ENCODE measurements at regions not wholly inside any gene's neighbourhood (a gene's known extent, or its start where the extent isn't known, plus 50 kb on each side); places are given as distances from the start of the nearest gene placed in this dataset.

GRCh38 chr1:221884821-221885220, 142.9 kb upstream of the DUSP10 start:
- TF ChIP-seq CBX8 (IDR thresholded peaks at IDR 0.05; ENCODE audit: borderline replicate concordance, low read depth, low read length), result no peak
- no peak for TF ChIP-seq BACH1 (IDR thresholded peaks at IDR 0.05; ENCODE audit: low read length)
- TF ChIP-seq MAX (IDR thresholded peaks at IDR 0.05), result no peak
- TF ChIP-seq ASH2L (IDR thresholded peaks at IDR 0.05; ENCODE audit: low read length), result no peak
- TF ChIP-seq HDAC2 (IDR thresholded peaks at IDR 0.05; ENCODE audit: borderline replicate concordance in 1 of 2, low read depth in 2 of 2, low read length in 2 of 2), result no peak
- TF ChIP-seq, protein P1, sequence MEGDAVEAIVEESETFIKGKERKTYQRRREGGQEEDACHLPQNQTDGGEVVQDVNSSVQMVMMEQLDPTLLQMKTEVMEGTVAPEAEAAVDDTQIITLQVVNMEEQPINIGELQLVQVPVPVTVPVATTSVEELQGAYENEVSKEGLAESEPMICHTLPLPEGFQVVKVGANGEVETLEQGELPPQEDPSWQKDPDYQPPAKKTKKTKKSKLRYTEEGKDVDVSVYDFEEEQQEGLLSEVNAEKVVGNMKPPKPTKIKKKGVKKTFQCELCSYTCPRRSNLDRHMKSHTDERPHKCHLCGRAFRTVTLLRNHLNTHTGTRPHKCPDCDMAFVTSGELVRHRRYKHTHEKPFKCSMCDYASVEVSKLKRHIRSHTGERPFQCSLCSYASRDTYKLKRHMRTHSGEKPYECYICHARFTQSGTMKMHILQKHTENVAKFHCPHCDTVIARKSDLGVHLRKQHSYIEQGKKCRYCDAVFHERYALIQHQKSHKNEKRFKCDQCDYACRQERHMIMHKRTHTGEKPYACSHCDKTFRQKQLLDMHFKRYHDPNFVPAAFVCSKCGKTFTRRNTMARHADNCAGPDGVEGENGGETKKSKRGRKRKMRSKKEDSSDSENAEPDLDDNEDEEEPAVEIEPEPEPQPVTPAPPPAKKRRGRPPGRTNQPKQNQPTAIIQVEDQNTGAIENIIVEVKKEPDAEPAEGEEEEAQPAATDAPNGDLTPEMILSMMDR (IDR thresholded peaks at IDR 0.05; ENCODE audit: control extremely low read depth in 1 of 3, insufficient read depth in 1 of 3, low read depth in 1 of 3, low read length in 3 of 3), result no peak
- no peak for TF ChIP-seq HDAC6 (IDR thresholded peaks at IDR 0.05; ENCODE audit: low read depth, low read length)
- no peak for TF ChIP-seq ATF3 (IDR thresholded peaks at IDR 0.05; ENCODE audit: insufficient read depth, low read depth, low read length)
- TF ChIP-seq PHF8 (conservative IDR thresholded peaks at IDR 0.05; ENCODE audit: low read depth, low read length), result no peak
- WGBS, 2 experiments (ENCODE audit: extremely low coverage in 1 of 2, insufficient coverage in 1 of 2, insufficient read length in 1 of 2, insufficient replicate concordance in 2 of 2, low coverage in 1 of 2, low lambda C conversion rate in 2 of 2, missing lambda C conversion rate in 1 of 2), result 89% methylated on average over 3 of the region's 3 CpGs; no CpG with 5 or more reads in 1 of the 2 experiments
- H3K36me3 ChIP-seq (ENCODE audit: control insufficient read depth in 2 of 4, insufficient read depth in 4 of 4, low read length in 3 of 4), result no peaks in the 10 kb centered on the region

More at GRCh38 chr1:221884821-221885220, 142.9 kb upstream of the DUSP10 start:
- Histone ChIP-seq H3K14ac (ENCODE audit: insufficient read length) (no peak overlapping the region), H3K23me2 (ENCODE audit: low read depth, low read length) (no peaks in the 10 kb centered on the region), H3K4me2 (ENCODE audit: insufficient read depth in 1 of 2, low read depth in 2 of 2, low read length in 2 of 2) (no peak overlapping the region), H2BK20ac (ENCODE audit: low read length) (no peak overlapping the region), H3K79me1 (ENCODE audit: low read depth, low read length) (no peaks in the 10 kb centered on the region), H3K56ac (replicated peaks; ENCODE audit: insufficient read length, low read depth, low read length) (no peak overlapping the region), H3K23ac (ENCODE audit: insufficient read length) (no peak overlapping the region), H3K79me2 (ENCODE audit: control insufficient read depth in 1 of 2, insufficient read depth in 2 of 2, low read length in 2 of 2) (no peaks in the 10 kb centered on the region), H3K9me3 (ENCODE audit: insufficient read depth in 2 of 2, low read depth in 1 of 2, low read length in 1 of 2) (no peaks in the 10 kb centered on the region), H3K9ac (replicated peaks in 1 of 4; ENCODE audit: extremely low read depth in 1 of 4, low read depth in 3 of 4, low read length in 3 of 4) (no peak overlapping the region), H3K27me3 (replicated peaks in 1 of 4; ENCODE audit: control insufficient read depth in 3 of 4, extremely low read depth in 1 of 4, insufficient read depth in 3 of 4, low read length in 3 of 4) (no peaks in the 10 kb centered on the region), H2BK15ac (ENCODE audit: low read length) (no peak overlapping the region), H3K27ac (ENCODE audit: low read depth, low read length) (no peak overlapping the region), H2AK5ac (ENCODE audit: low read depth, low read length) (no peak overlapping the region), H2BK5ac (ENCODE audit: low read depth, low read length) (no peak overlapping the region), H4K20me1 (replicated peaks in 1 of 2; ENCODE audit: control insufficient read depth in 1 of 2, insufficient read depth in 2 of 2, low read length in 2 of 2) (no peaks in the 10 kb centered on the region), H2BK120ac (replicated peaks; ENCODE audit: low read depth, low read length) (no peak overlapping the region), H3K4ac (replicated peaks; ENCODE audit: insufficient read length, low read depth, low read length) (no peak overlapping the region), H3K4me3 (ENCODE audit: extremely low read depth in 1 of 4, insufficient read depth in 2 of 4, low read depth in 3 of 4, low read length in 4 of 4) (no peak overlapping the region), H4K91ac (replicated peaks; ENCODE audit: insufficient read length, low read length) (no peak overlapping the region), H3K4me1 (replicated peaks in 1 of 4; ENCODE audit: control insufficient read depth in 3 of 4, insufficient read depth in 4 of 4, low read length in 3 of 4) (no peaks in the 10 kb centered on the region), H3K18ac (ENCODE audit: extremely low read depth, low read length) (no peak overlapping the region), H4K5ac (ENCODE audit: insufficient read length, low read depth, low read length) (no peak overlapping the region), H2AFZ (ENCODE audit: low read length) (no peak overlapping the region), H2BK12ac (ENCODE audit: low read depth, low read length) (no peak overlapping the region), H4K8ac (ENCODE audit: extremely low read depth, insufficient read depth, low read length) (no peak overlapping the region)
- ChIA-PET CTCF (ENCODE audit: partially characterized antibody) (no interaction called here), POLR2A (ENCODE audit: partially characterized antibody) (no interaction called here)
- DNase-seq (ENCODE audit: low read depth in 1 of 2, low spot score in 2 of 2) (no peak), FAIRE-seq (no peak)

All from H1 (cell line).